HG03039 (cell line): ENCODE measurements at regions not wholly inside any gene's neighbourhood (a gene's known extent, or its start where the extent isn't known, plus 50 kb on each side); places are given as distances from the start of the nearest gene placed in this dataset.

Experiments
- ATAC-seq: cut with Tn5 transposase; IDR thresholded peaks from one replicate; pipeline ENCODE4 v1.9.1; 2021; ENCODE audit warnings: mild to moderate bottlenecking, moderate library complexity; ENCODE audit not compliant: unreplicated experiment

- ATAC-seq: no peak
Measured at GRCh38 chr4:137692205-137692604, 159.9 kb upstream of the PCDH18 start.

- ATAC-seq: no peak
Measured at GRCh38 chr4:137688651-137689050, 156.4 kb upstream of the PCDH18 start.

- no peak for ATAC-seq
Measured at GRCh38 chr4:137685357-137685756, 153.1 kb upstream of the PCDH18 start.

GRCh38 chr4:137681081-137681480 is 148.8 kb upstream of the PCDH18 start:
- no peak for ATAC-seq

GRCh38 chr4:137678796-137679195 is 146.5 kb upstream of the PCDH18 start:
- no peak for ATAC-seq

- no peak for ATAC-seq
Measured at GRCh38 chr4:137677863-137678262, 145.6 kb upstream of the PCDH18 start.

- no peak for ATAC-seq
Measured at GRCh38 chr4:137676357-137676998, 144.2 kb upstream of the PCDH18 start.

- no peak for ATAC-seq
Measured at GRCh38 chr4:137674066-137674465, 141.8 kb upstream of the PCDH18 start.

GRCh38 chr4:137668885-137669545 is 136.7 kb upstream of the PCDH18 start:
- ATAC-seq: no peak

- ATAC-seq: no peak
Measured at GRCh38 chr4:137664416-137664815, 132.1 kb upstream of the PCDH18 start.

GRCh38 chr4:137664046-137664387 is 131.7 kb upstream of the PCDH18 start:
- no peak for ATAC-seq

- ATAC-seq: no peak
Measured at GRCh38 chr4:137663251-137664045, 131.2 kb upstream of the PCDH18 start.

GRCh38 chr4:137661693-137662092 is 129.4 kb upstream of the PCDH18 start:
- no peak for ATAC-seq

- no peak for ATAC-seq
Measured at GRCh38 chr4:137660211-137660610, 127.9 kb upstream of the PCDH18 start.

- no peak for ATAC-seq
Measured at GRCh38 chr4:137659431-137659830, 127.1 kb upstream of the PCDH18 start.

GRCh38 chr4:137656661-137657060 is 124.4 kb upstream of the PCDH18 start:
- ATAC-seq: no peak

GRCh38 chr4:137655302-137655701 is 123.0 kb upstream of the PCDH18 start:
- no peak for ATAC-seq

- ATAC-seq: no peak
Measured at GRCh38 chr4:137651128-137651527, 118.8 kb upstream of the PCDH18 start.

GRCh38 chr4:137649711-137650450 is 117.6 kb upstream of the PCDH18 start:
- no peak for ATAC-seq

- ATAC-seq: no peak
Measured at GRCh38 chr4:137648531-137648930, 116.2 kb upstream of the PCDH18 start.

- ATAC-seq: peak; percentile 84
Measured at GRCh38 chr4:137647375-137647774, 115.1 kb upstream of the PCDH18 start.
